RWPE2 (cell line): ENCODE measurements at regions not wholly inside any gene's neighbourhood (a gene's known extent, or its start where the extent isn't known, plus 50 kb on each side); places are given as distances from the start of the nearest gene placed in this dataset.

Experiments
- ATAC-seq: fragments of 200-7000 bp; cut with Tn5 transposase; 3 replicates; pipeline ENCODE4 v1.9.1; 2021; ENCODE audit warnings: low read depth
- DNase-seq: peaks from one replicate; pipeline ENCODE4 v3.0.0-alpha.2; 2020; ENCODE audit warnings: low spot score
- H3K27ac ChIP-seq: fragments of 450-650 bp; 2 replicates; pipeline ENCODE4 v1.5.1; 2017; ENCODE audit warnings: mild to moderate bottlenecking; ENCODE audit not compliant: poor library complexity, severe bottlenecking
- H3K27me3 ChIP-seq: fragments of 250-450 bp; sonication (Bioruptor Pico); 2 replicates; pipeline ENCODE4 v1.5.1; 2021; ENCODE audit warnings: mild to moderate bottlenecking, moderate library complexity; ENCODE audit not compliant: insufficient read depth, poor library complexity, severe bottlenecking
- H3K36me3 ChIP-seq: fragments of 250-450 bp; sonication (Bioruptor Pico); 2 replicates; pipeline ENCODE4 v1.5.1; 2020; ENCODE audit warnings: low read depth, mild to moderate bottlenecking, moderate library complexity
- H3K4me1 ChIP-seq: fragments of 250-450 bp; sonication (Bioruptor Pico); 2 replicates; pipeline ENCODE4 v1.5.1; 2021; ENCODE audit warnings: mild to moderate bottlenecking, moderate library complexity; ENCODE audit not compliant: insufficient read depth, poor library complexity, severe bottlenecking
- H3K4me3 ChIP-seq: fragments of 250-450 bp; sonication (Bioruptor Pico); 2 replicates; pipeline ENCODE4 v1.5.1; 2021; ENCODE audit warnings: mild to moderate bottlenecking, moderate library complexity; ENCODE audit not compliant: severe bottlenecking
- H3K9me3 ChIP-seq: fragments of 250-450 bp; sonication (Bioruptor Pico); 2 replicates; pipeline ENCODE4 v1.5.1; 2021; ENCODE audit warnings: mild to moderate bottlenecking, moderate library complexity; ENCODE audit not compliant: severe bottlenecking
- CTCF ChIP-seq: fragments of 450-650 bp; IDR thresholded peaks from one replicate; pipeline ENCODE4 v1.5.1; 2017; ENCODE audit warnings: mild to moderate bottlenecking, moderate library complexity; ENCODE audit not compliant: poor library complexity, severe bottlenecking

- H3K36me3 ChIP-seq: no peaks in the 10 kb centered on the region
- DNase-seq (no peak), ATAC-seq (no peak)
- no peak overlapping the region for H3K4me3 ChIP-seq
- H3K9me3 ChIP-seq: peaks cover 1% of the 10 kb centered on the region
- TF ChIP-seq CTCF: no peak
- no peaks in the 10 kb centered on the region for H3K4me1 ChIP-seq
- no peaks in the 10 kb centered on the region for H3K27me3 ChIP-seq
- H3K27ac ChIP-seq: no peak overlapping the region
These were observed 624.4 kb upstream of the BCHE start for GRCh38 chr3:166461626-166462025.

- Histone ChIP-seq H3K4me1 (peaks cover 9% of the 10 kb centered on the region), H3K27ac (no peak overlapping the region), H3K9me3 (no peaks in the 10 kb centered on the region), H3K27me3 (no peaks in the 10 kb centered on the region), H3K4me3 (no peak overlapping the region), H3K36me3 (no peaks in the 10 kb centered on the region)
- no peak for TF ChIP-seq CTCF
- ATAC-seq (no peak), DNase-seq (no peak)
These were observed 620.2 kb upstream of the BCHE start for GRCh38 chr3:166457382-166457781.

- Histone ChIP-seq H3K27ac (no peak overlapping the region), H3K4me1 (peaks cover 13% of the 10 kb centered on the region), H3K9me3 (no peaks in the 10 kb centered on the region), H3K36me3 (no peaks in the 10 kb centered on the region), H3K27me3 (no peaks in the 10 kb centered on the region), H3K4me3 (no peak overlapping the region)
- DNase-seq (no peak), ATAC-seq (0 out of 3 replicates have a peak, but pooled peaks have one; percentile 27)
- TF ChIP-seq CTCF: no peak
These were observed 619.1 kb upstream of the BCHE start for GRCh38 chr3:166456286-166456685.

DNA sequence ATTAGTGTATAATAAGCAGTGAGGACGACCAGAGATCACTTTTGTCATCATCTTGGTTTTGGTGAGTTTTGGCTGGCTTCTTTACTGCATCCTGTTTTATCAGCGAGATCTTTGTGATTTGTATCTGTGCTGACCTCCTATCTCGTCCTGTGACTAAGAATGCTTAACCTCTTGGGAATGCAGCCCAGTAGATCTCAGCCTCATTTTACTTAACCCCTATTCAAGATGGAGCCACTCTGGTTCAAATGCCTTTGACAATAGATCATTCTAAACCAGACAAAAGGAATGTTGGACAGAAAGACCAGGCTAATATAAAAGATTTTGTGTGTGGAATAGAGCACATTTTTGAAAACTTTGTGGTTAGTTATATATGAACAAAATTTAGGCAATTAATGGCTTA, 618.5 kb upstream of the BCHE start:
- H3K4me1 ChIP-seq: peaks cover 13% of the 10 kb centered on the region
- peak; percentile 14; the same call in 1 of the 3 replicates for ATAC-seq
- no peak for DNase-seq
- H3K27me3 ChIP-seq: no peaks in the 10 kb centered on the region
- no peaks in the 10 kb centered on the region for H3K9me3 ChIP-seq
- H3K27ac ChIP-seq: no peak overlapping the region
- no peaks in the 10 kb centered on the region for H3K36me3 ChIP-seq
- no peak for TF ChIP-seq CTCF
- no peak overlapping the region for H3K4me3 ChIP-seq

DNA sequence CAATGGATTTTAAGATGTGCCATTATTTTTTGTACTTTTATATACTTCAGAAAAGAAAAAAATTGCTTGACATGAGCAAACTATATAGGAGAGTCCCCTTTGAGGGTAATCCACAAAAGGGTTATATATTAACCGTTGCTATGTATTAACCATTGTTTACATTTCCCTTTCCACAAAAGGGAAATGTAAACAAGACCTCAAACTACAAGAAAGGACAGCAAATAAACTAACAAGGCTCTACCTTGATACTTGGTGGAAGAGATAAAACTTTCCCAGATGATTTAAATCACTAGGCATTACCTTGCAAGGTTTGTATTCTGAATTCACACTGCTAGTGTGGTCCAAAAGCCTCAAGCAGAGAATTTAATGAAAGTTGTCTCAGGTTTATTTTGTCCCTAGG, 616.3 kb upstream of the BCHE start:
- Histone ChIP-seq H3K36me3 (no peaks in the 10 kb centered on the region), H3K9me3 (no peaks in the 10 kb centered on the region), H3K27me3 (no peaks in the 10 kb centered on the region), H3K4me3 (no peak overlapping the region), H3K27ac (no peak overlapping the region), H3K4me1 (peaks cover 13% of the 10 kb centered on the region)
- no peak for TF ChIP-seq CTCF
- ATAC-seq: no peak
- DNase-seq: no peak
